Epithelial cell of proximal tubule (primary cell): ENCODE measurements at regions not wholly inside any gene's neighbourhood (a gene's known extent, or its start where the extent isn't known, plus 50 kb on each side); places are given as distances from the start of the nearest gene placed in this dataset.

Experiments
- DNase-seq: peaks from one replicate; pipeline ENCODE4 v3.0.0-alpha.2; 2011; ENCODE audit warnings: low read depth
- H3K4me3 ChIP-seq: 2 replicates; pipeline ENCODE4 v1.5.1; 2011; ENCODE audit warnings: low read depth, mild to moderate bottlenecking, low read length
- CTCF ChIP-seq: conservative IDR thresholded peaks from 2 replicates; pipeline ENCODE4 v1.5.1; 2012; ENCODE audit warnings: low read depth, mild to moderate bottlenecking, low read length

- no peak for TF ChIP-seq CTCF
These were observed 87.2 kb upstream of the EPB41L3 start for GRCh38 chr18:5630900-5631413.

GRCh38 chr18:5630057-5630899 lies 86.5 kb upstream of the EPB41L3 start:
- TF ChIP-seq CTCF = no peak
- peak overlapping the region; percentile 78 for H3K4me3 ChIP-seq
- no peak for DNase-seq

More at GRCh38 chr18:5630900-5631413, 87.2 kb upstream of the EPB41L3 start:
- H3K4me3 ChIP-seq = no peak overlapping the region
- DNase-seq = no peak

GRCh38 chr18:5628512-5629255 lies 84.9 kb upstream of the EPB41L3 start:
- peak overlapping the region; percentile 78 for H3K4me3 ChIP-seq
- no peak for TF ChIP-seq CTCF
- no peak for DNase-seq

GRCh38 chr18:5627776-5628511 lies 84.1 kb upstream of the EPB41L3 start:
- no peak for DNase-seq
- no peak for TF ChIP-seq CTCF
- H3K4me3 ChIP-seq = peak overlapping the region; percentile 78

GRCh38 chr18:5626130-5626880 lies 82.5 kb upstream of the EPB41L3 start:
- no peak for DNase-seq
- TF ChIP-seq CTCF = peak; percentile 22
- no peak overlapping the region for H3K4me3 ChIP-seq

GRCh38 chr18:5625076-5625475 lies 81.3 kb upstream of the EPB41L3 start:
- no peak overlapping the region for H3K4me3 ChIP-seq
- no peak for DNase-seq
- TF ChIP-seq CTCF = no peak
